ENCODE measurements at regions not wholly inside any gene's neighbourhood (a gene's known extent, or its start where the extent isn't known, plus 50 kb on each side); places are given as distances from the start of the nearest gene placed in this dataset.
"Not testable (repeated sequence)": the region's sequence is repeated elsewhere in the genome, so short reads cannot be mapped to it uniquely, and the experiment has no call there.

GRCh38 chr6:26720663-26721218, 61.2 kb upstream of the ZNF322 start:
- DNase-seq (ENCODE audit: low spot score), result not testable (repeated sequence)

GRCh38 chr6:26730019-26730766, 70.6 kb upstream of the ZNF322 start:
- DNase-seq (ENCODE audit: low spot score), result not testable (repeated sequence)

GRCh38 chr6:26734776-26735472, 75.4 kb upstream of the ZNF322 start:
- DNase-seq (ENCODE audit: low spot score), result not testable (repeated sequence)

- no peak for DNase-seq (ENCODE audit: low spot score)
These were observed 80.3 kb upstream of the ZNF322 start for GRCh38 chr6:26739811-26740210.

GRCh38 chr6:26743157-26743821, 83.7 kb upstream of the ZNF322 start:
- DNase-seq (ENCODE audit: low spot score), result peak; percentile 14

- no peak for DNase-seq (ENCODE audit: low spot score)
These were observed 84.6 kb upstream of the ZNF322 start for GRCh38 chr6:26743941-26744699.

- not testable (repeated sequence) for DNase-seq (ENCODE audit: low spot score)
These were observed 85.3 kb upstream of the ZNF322 start for GRCh38 chr6:26744837-26745282.

GRCh38 chr6:26745964-26746363, 86.4 kb upstream of the ZNF322 start:
- not testable (repeated sequence) for DNase-seq (ENCODE audit: low spot score)

GRCh38 chr6:26749126-26749758, 89.7 kb upstream of the ZNF322 start:
- DNase-seq (ENCODE audit: low spot score), result not testable (repeated sequence)

- not testable (repeated sequence) for DNase-seq (ENCODE audit: low spot score)
These were observed 90.2 kb upstream of the ZNF322 start for GRCh38 chr6:26749759-26750126.

GRCh38 chr6:26754212-26754611, 94.7 kb upstream of the ZNF322 start:
- DNase-seq (ENCODE audit: low spot score), result no peak

GRCh38 chr6:26754801-26755200, 95.3 kb upstream of the ZNF322 start:
- not testable (repeated sequence) for DNase-seq (ENCODE audit: low spot score)

GRCh38 chr6:26756067-26756805, 96.7 kb upstream of the ZNF322 start:
- not testable (repeated sequence) for DNase-seq (ENCODE audit: low spot score)

GRCh38 chr6:26766203-26766902, 106.8 kb upstream of the ZNF322 start:
- DNase-seq (ENCODE audit: low spot score), result not testable (repeated sequence)

GRCh38 chr6:26770941-26771666, 111.6 kb upstream of the ZNF322 start:
- DNase-seq (ENCODE audit: low spot score), result not testable (repeated sequence)

GRCh38 chr6:26773414-26773813, 113.9 kb upstream of the ZNF322 start:
- DNase-seq (ENCODE audit: low spot score), result not testable (repeated sequence)

GRCh38 chr6:26780563-26780962, 121.0 kb upstream of the ZNF322 start:
- DNase-seq (ENCODE audit: low spot score), result not testable (repeated sequence)

- DNase-seq (ENCODE audit: low spot score), result not testable (repeated sequence)
These were observed 136.1 kb upstream of the ZNF322 start for GRCh38 chr6:26795474-26796307.

Data from H4 (cell line).